Ovary (tissue), 7 donors: ENCODE measurements at regions not wholly inside any gene's neighbourhood (a gene's known extent, or its start where the extent isn't known, plus 50 kb on each side); places are given as distances from the start of the nearest gene placed in this dataset.

Source experiments
- DNase-seq, 5 donors: peaks; one replicate each; pipeline ENCODE4 v3.0.0-alpha.2; 2019 to 2020
- H3K27ac ChIP-seq, 2 donors: fragments of 200-600 bp; one replicate each; pipeline versions ENCODE4 v1.5.1 to v1.8.0; 2019 to 2022
- H3K27me3 ChIP-seq: fragments of 200-600 bp; one replicate; pipeline ENCODE4 v1.8.0; 2022
- H3K36me3 ChIP-seq: fragments of 200-600 bp; sonication (generic); one replicate; pipeline ENCODE4 v1.5.1; 2019
- H3K4me1 ChIP-seq: one replicate; pipeline ENCODE4 v1.8.1; 2013; ENCODE audit warnings: mild to moderate bottlenecking, moderate library complexity; ENCODE audit not compliant: insufficient read depth
- H3K4me3 ChIP-seq: fragments of 200-600 bp; sonication (generic); one replicate; pipeline ENCODE4 v1.5.1; 2017
- H3K9me3 ChIP-seq, 2 donors: fragments of 200-600 bp in 1 of 2; sonication (generic) in 1 of 2; one replicate each; pipeline versions ENCODE4 v1.5.1 to v1.8.1; 2013 to 2019; ENCODE audit warnings: mild to moderate bottlenecking in 1 of 2, moderate library complexity in 1 of 2
- CTCF ChIP-seq, 3 donors: fragments of 450-650 bp in 2 of 3; fragments of 200-600 bp in 1 of 3; IDR thresholded peaks; one replicate each; pipeline versions ENCODE4 v1.5.1 to v1.8.0; 2016 to 2022; ENCODE audit warnings: antibody characterized with exemption in 3 of 3, mild to moderate bottlenecking in 1 of 3
- EP300 ChIP-seq: sonication (generic); formaldehyde crosslinking; IDR thresholded peaks from one replicate; pipeline ENCODE4 v1.6.1; 2017; ENCODE audit warnings: antibody characterized with exemption
- POLR2A ChIP-seq: fragments of 450-650 bp; IDR thresholded peaks from one replicate; pipeline ENCODE4 v1.6.1; 2017; ENCODE audit warnings: antibody characterized with exemption, mild to moderate bottlenecking, moderate library complexity
- WGBS, 3 donors: extraction: QIAGEN DNeasy Blood & Tissue Kit in 1 of 3; methylation state at CpG; one replicate each; pipeline versions ENCODE4 v1.1.5 to v1.1.7; 2013 to 2017; 5-methylcytosine and 5-hydroxymethylcytosine counted together
- intact Hi-C, 4 donors: fragments of 100-400 bp; cut with DNase I; formaldehyde crosslinking; loops; one replicate each; pipeline versions ENCODE4 v1.11.0 to v1.15.1; 2022 to 2023
- donor health status: DM: no; HTN: no; CAD: no; lungs with moderate emphysema.
- donor health status: DM: no; HTN: no; CAD: no.
- donor health status: Bipolar disorder and iron deficiency.
- donor health status: DM: no; HTN: no; CAD: no.
- donor health status: DM: yes; HTN: yes; CAD: no.

GRCh38 chr13:44815623-44816022 lies 173.6 kb downstream of the NUFIP1 start:
- Histone ChIP-seq H3K27me3 (no peaks in the 10 kb centered on the region), H3K9me3 (no peaks in the 10 kb centered on the region), H3K4me1 (peaks cover 7% of the 10 kb centered on the region), H3K4me3 (no peak overlapping the region), H3K36me3 (no peaks in the 10 kb centered on the region), H3K27ac (no peak overlapping the region)
- WGBS, 3 donors = 10 to 20% (median 11%) methylated on average over 5 of the region's 5 CpGs
- no peak for TF ChIP-seq POLR2A
- peak; percentile 29 for TF ChIP-seq EP300
- DNase-seq = peak; percentile 35 to 66 (median 49)
- intact Hi-C loops = no loop called here

- Histone ChIP-seq H3K27me3 (no peaks in the 10 kb centered on the region), H3K4me3 (no peak overlapping the region), H3K4me1 (peaks cover 12% of the 10 kb centered on the region), H3K36me3 (no peaks in the 10 kb centered on the region), H3K27ac (no peak overlapping the region), H3K9me3 (no peaks in the 10 kb centered on the region)
- no peak for DNase-seq
- TF ChIP-seq CTCF (IDR thresholded peaks at IDR 0.05) (no peak), EP300 (no peak), POLR2A (no peak)
- intact Hi-C loops = no loop called here
- WGBS, 3 donors = 87 to 94% (median 93%) methylated on average over 2 of the region's 2 CpGs
Observed at GRCh38 chr13:44814836-44815235, 174.4 kb downstream of the NUFIP1 start.

- no peaks in the 10 kb centered on the region for H3K27me3 ChIP-seq
- TF ChIP-seq CTCF (IDR thresholded peaks at IDR 0.05) (no peak), EP300 (no peak), POLR2A (no peak)
- 88 to 93% (median 89%) methylated on average over 2 of the region's 2 CpGs for WGBS, 3 donors
- H3K9me3 ChIP-seq = no peaks in the 10 kb centered on the region
- H3K27ac ChIP-seq = peak overlapping the region in 1 of 2 donors; percentile 67
- no peaks in the 10 kb centered on the region for H3K36me3 ChIP-seq
- no peak overlapping the region for H3K4me3 ChIP-seq
- intact Hi-C loops = no loop called here
- DNase-seq = no peak
- peaks cover 17% of the 10 kb centered on the region for H3K4me1 ChIP-seq
Observed at GRCh38 chr13:44814161-44814560, 175.1 kb downstream of the NUFIP1 start.

GRCh38 chr13:44812818-44813217 lies 176.5 kb downstream of the NUFIP1 start:
- H3K27ac ChIP-seq = peak overlapping the region in 1 of 2 donors; percentile 67
- DNase-seq = no peak
- no peaks in the 10 kb centered on the region for H3K36me3 ChIP-seq
- WGBS, 3 donors = 24 to 30% (median 29%) methylated on average over 3 of the region's 3 CpGs
- no peak overlapping the region for H3K4me3 ChIP-seq
- intact Hi-C loops = no loop called here
- no peak for TF ChIP-seq CTCF (IDR thresholded peaks at IDR 0.05)
- no peak for TF ChIP-seq EP300
- no peak for TF ChIP-seq POLR2A
- H3K4me1 ChIP-seq = peaks cover 17% of the 10 kb centered on the region
- H3K27me3 ChIP-seq = no peaks in the 10 kb centered on the region
- no peaks in the 10 kb centered on the region for H3K9me3 ChIP-seq

GRCh38 chr13:44810061-44810840 lies 179.0 kb downstream of the NUFIP1 start:
- peak overlapping the region in 1 of 2 donors; percentile 50 for H3K27ac ChIP-seq
- peak; percentile 33 to 66 (median 47) for DNase-seq
- intact Hi-C loops = no loop called here

More at GRCh38 chr13:44810061-44810840, 179.0 kb downstream of the NUFIP1 start:
- Histone ChIP-seq H3K27me3 (no peaks in the 10 kb centered on the region), H3K36me3 (no peaks in the 10 kb centered on the region), H3K4me3 (no peak overlapping the region), H3K9me3 (no peaks in the 10 kb centered on the region), H3K4me1 (peaks cover 17% of the 10 kb centered on the region)
- no peak for TF ChIP-seq POLR2A
- no peak for TF ChIP-seq CTCF (IDR thresholded peaks at IDR 0.05)
- TF ChIP-seq EP300 = no peak
- 48 to 51% (median 50%) methylated on average over 5 of the region's 5 CpGs for WGBS, 3 donors
